ENCODE measurements at regions not wholly inside any gene's neighbourhood (a gene's known extent, or its start where the extent isn't known, plus 50 kb on each side); places are given as distances from the start of the nearest gene placed in this dataset.

- no peak for DNase-seq (ENCODE audit: low read depth, low spot score)
Measured at GRCh38 chr14:95442016-95442632, 74.3 kb downstream of the SYNE3 start.

GRCh38 chr14:95440951-95441350 is 75.5 kb downstream of the SYNE3 start:
- DNase-seq (ENCODE audit: low read depth, low spot score), result no peak

- DNase-seq (ENCODE audit: low read depth, low spot score), result no peak
Measured at GRCh38 chr14:95440496-95440895, 76.0 kb downstream of the SYNE3 start.

- DNase-seq (ENCODE audit: low read depth, low spot score), result no peak
Measured at GRCh38 chr14:95439881-95440280, 76.6 kb downstream of the SYNE3 start.

GRCh38 chr14:95437715-95438114 is 78.7 kb downstream of the SYNE3 start:
- DNase-seq (ENCODE audit: low read depth, low spot score), result no peak

GRCh38 chr14:95436354-95436753 is 80.1 kb downstream of the SYNE3 start:
- no peak for DNase-seq (ENCODE audit: low read depth, low spot score)

GRCh38 chr14:95434121-95434520 is 82.3 kb downstream of the SYNE3 start:
- DNase-seq (ENCODE audit: low read depth, low spot score), result no peak

GRCh38 chr14:95433094-95433478 is 83.4 kb downstream of the SYNE3 start:
- DNase-seq (ENCODE audit: low read depth, low spot score), result no peak

- no peak for DNase-seq (ENCODE audit: low read depth, low spot score)
Measured at GRCh38 chr14:95432144-95433093, 84.0 kb downstream of the SYNE3 start.

- DNase-seq (ENCODE audit: low read depth, low spot score), result no peak
Measured at GRCh38 chr14:95431199-95432143, 85.0 kb downstream of the SYNE3 start.

- no peak for DNase-seq (ENCODE audit: low read depth, low spot score)
Measured at GRCh38 chr14:95428557-95428956, 87.9 kb downstream of the SYNE3 start.

- DNase-seq (ENCODE audit: low read depth, low spot score), result no peak
Measured at GRCh38 chr14:95426116-95426475, 90.4 kb downstream of the SYNE3 start.

GRCh38 chr14:95425369-95426115 is 90.9 kb downstream of the SYNE3 start:
- no peak for DNase-seq (ENCODE audit: low read depth, low spot score)

GRCh38 chr14:95424529-95424928 is 91.9 kb downstream of the SYNE3 start:
- no peak for DNase-seq (ENCODE audit: low read depth, low spot score)

- no peak for DNase-seq (ENCODE audit: low read depth, low spot score)
Measured at GRCh38 chr14:95421741-95422140, 94.7 kb downstream of the SYNE3 start.

- DNase-seq (ENCODE audit: low read depth, low spot score), result no peak
Measured at GRCh38 chr14:95420060-95420459, 96.4 kb downstream of the SYNE3 start.

- no peak for DNase-seq (ENCODE audit: low read depth, low spot score)
Measured at GRCh38 chr14:95419569-95419968, 96.9 kb downstream of the SYNE3 start.

GRCh38 chr14:95418858-95419257 is 97.6 kb downstream of the SYNE3 start:
- DNase-seq (ENCODE audit: low read depth, low spot score), result no peak

- DNase-seq (ENCODE audit: low read depth, low spot score), result no peak
Measured at GRCh38 chr14:95417492-95417891, 97.8 kb upstream of the CLMN start.

- no peak for DNase-seq (ENCODE audit: low read depth, low spot score)
Measured at GRCh38 chr14:95415993-95416392, 96.3 kb upstream of the CLMN start.
